Tibial nerve (tissue), 4 donors: ENCODE measurements at regions not wholly inside any gene's neighbourhood (a gene's known extent, or its start where the extent isn't known, plus 50 kb on each side); places are given as distances from the start of the nearest gene placed in this dataset.

Experiments
- EP300 ChIP-seq, 2 donors: sonication (generic); formaldehyde crosslinking; IDR thresholded peaks; one replicate each; pipeline ENCODE4 v1.6.1; 2017; ENCODE audit warnings: antibody characterized with exemption in 2 of 2, mild to moderate bottlenecking in 1 of 2
- TF ChIP-seq, protein P1 (sequence below), 5 experiments: fragments of 200-600 bp in 3 of 5; fragments of 450-650 bp in 2 of 5; sonication (generic) in 3 of 5; IDR thresholded peaks; one replicate each; pipeline ENCODE4 v1.5.1; 2016 to 2019; ENCODE audit warnings: antibody characterized with exemption in 5 of 5, mild to moderate bottlenecking in 3 of 5, moderate library complexity in 2 of 5

DNA sequence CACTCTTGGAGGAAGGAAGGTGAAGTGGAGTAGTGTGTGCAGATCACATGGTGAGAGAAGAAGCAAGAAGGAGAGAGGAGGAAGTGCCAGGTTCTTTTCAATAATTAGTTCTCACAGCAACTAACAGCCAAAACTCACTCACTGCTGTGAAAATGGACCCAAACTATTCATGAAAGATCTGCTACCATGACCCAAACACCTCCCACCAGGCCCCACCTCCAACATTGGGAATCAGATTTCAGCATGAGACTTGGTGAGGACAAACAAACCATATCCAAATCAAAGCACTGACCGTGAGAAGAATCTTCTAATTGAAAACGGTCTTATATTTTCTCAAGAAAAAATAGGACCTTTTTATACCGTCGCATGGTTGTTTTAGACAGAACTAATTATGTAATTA lies 468.7 kb upstream of the TYRP1 start:
- TF ChIP-seq, protein P1, sequence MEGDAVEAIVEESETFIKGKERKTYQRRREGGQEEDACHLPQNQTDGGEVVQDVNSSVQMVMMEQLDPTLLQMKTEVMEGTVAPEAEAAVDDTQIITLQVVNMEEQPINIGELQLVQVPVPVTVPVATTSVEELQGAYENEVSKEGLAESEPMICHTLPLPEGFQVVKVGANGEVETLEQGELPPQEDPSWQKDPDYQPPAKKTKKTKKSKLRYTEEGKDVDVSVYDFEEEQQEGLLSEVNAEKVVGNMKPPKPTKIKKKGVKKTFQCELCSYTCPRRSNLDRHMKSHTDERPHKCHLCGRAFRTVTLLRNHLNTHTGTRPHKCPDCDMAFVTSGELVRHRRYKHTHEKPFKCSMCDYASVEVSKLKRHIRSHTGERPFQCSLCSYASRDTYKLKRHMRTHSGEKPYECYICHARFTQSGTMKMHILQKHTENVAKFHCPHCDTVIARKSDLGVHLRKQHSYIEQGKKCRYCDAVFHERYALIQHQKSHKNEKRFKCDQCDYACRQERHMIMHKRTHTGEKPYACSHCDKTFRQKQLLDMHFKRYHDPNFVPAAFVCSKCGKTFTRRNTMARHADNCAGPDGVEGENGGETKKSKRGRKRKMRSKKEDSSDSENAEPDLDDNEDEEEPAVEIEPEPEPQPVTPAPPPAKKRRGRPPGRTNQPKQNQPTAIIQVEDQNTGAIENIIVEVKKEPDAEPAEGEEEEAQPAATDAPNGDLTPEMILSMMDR (IDR thresholded peaks at IDR 0.05), result no peak
- TF ChIP-seq EP300 (IDR thresholded peaks at IDR 0.05), result no peak
